ENCODE measurements at regions not wholly inside any gene's neighbourhood (a gene's known extent, or its start where the extent isn't known, plus 50 kb on each side); places are given as distances from the start of the nearest gene placed in this dataset.

- H3K27me3 ChIP-seq (ENCODE audit: control insufficient read depth, extremely low read depth, insufficient read depth, low read length) = no peaks in the 10 kb centered on the region
- H3K79me2 ChIP-seq (ENCODE audit: control insufficient read depth, insufficient read depth, low read length) = no peaks in the 10 kb centered on the region
- no peak overlapping the region for H3K9ac ChIP-seq (ENCODE audit: control insufficient read depth, extremely low read depth, insufficient read depth, low read length)
- H3K4me2 ChIP-seq (ENCODE audit: control insufficient read depth, extremely low read depth, insufficient read depth, low read depth, low read length) = no peak overlapping the region
- no peaks in the 10 kb centered on the region for H3K36me3 ChIP-seq (ENCODE audit: control insufficient read depth in 2 of 2, extremely low read depth in 1 of 2, insufficient read depth in 2 of 2, low read length in 2 of 2)
- H3K4me1 ChIP-seq (ENCODE audit: control insufficient read depth, extremely low read depth, insufficient read depth, low read length) = peaks cover 20% of the 10 kb centered on the region
- H3K9me1 ChIP-seq (ENCODE audit: control insufficient read depth, extremely low read depth, insufficient read depth, low read length) = no peaks in the 10 kb centered on the region
- H3K9me3 ChIP-seq (ENCODE audit: control insufficient read depth, low read depth, low read length) = no peaks in the 10 kb centered on the region
- DNase-seq (ENCODE audit: low read depth, low spot score) (no peak), FAIRE-seq (no peak)
- no peak overlapping the region for H3K27ac ChIP-seq (ENCODE audit: control insufficient read depth, insufficient read depth, low read length)
- no peak for TF ChIP-seq EZH2 (IDR thresholded peaks at IDR 0.05; ENCODE audit: low read length)
- no peak for TF ChIP-seq CTCF (optimal IDR thresholded peaks at IDR 0.05 in 1 of 3, IDR thresholded peaks at IDR 0.05 in 1 of 3, conservative IDR thresholded peaks at IDR 0.05 in 1 of 3; ENCODE audit: extremely low read depth in 1 of 3, insufficient read depth in 2 of 3, low read length in 3 of 3)
- H4K20me1 ChIP-seq (ENCODE audit: control insufficient read depth, extremely low read depth, insufficient read depth, low read length) = no peaks in the 10 kb centered on the region
- dilution Hi-C loops (cut with MboI; ENCODE audit: extremely low pct_ligation_motif_present, low sequenced_read_pairs) = no loop called here
- no peak overlapping the region for H3K4me3 ChIP-seq (ENCODE audit: control insufficient read depth in 2 of 3, extremely low read depth in 1 of 3, insufficient read depth in 2 of 3, low read depth in 1 of 3, low read length in 3 of 3)
- H2AFZ ChIP-seq (ENCODE audit: control insufficient read depth, low read length) = no peak overlapping the region
These were observed 99.0 kb downstream of the CEBPB start for GRCh38 chr20:50289581-50289980.

GRCh38 chr20:50290112-50290511, 99.5 kb downstream of the CEBPB start:
- no peaks in the 10 kb centered on the region for H3K27me3 ChIP-seq (ENCODE audit: control insufficient read depth, extremely low read depth, insufficient read depth, low read length)
- no peak overlapping the region for H3K9ac ChIP-seq (ENCODE audit: control insufficient read depth, extremely low read depth, insufficient read depth, low read length)
- peaks cover 20% of the 10 kb centered on the region for H3K4me1 ChIP-seq (ENCODE audit: control insufficient read depth, extremely low read depth, insufficient read depth, low read length)
- no peak overlapping the region for H3K4me2 ChIP-seq (ENCODE audit: control insufficient read depth, extremely low read depth, insufficient read depth, low read depth, low read length)
- H3K27ac ChIP-seq (ENCODE audit: control insufficient read depth, insufficient read depth, low read length) = no peak overlapping the region
- DNase-seq (ENCODE audit: low read depth, low spot score) = no peak
- H2AFZ ChIP-seq (ENCODE audit: control insufficient read depth, low read length) = no peak overlapping the region
- no peaks in the 10 kb centered on the region for H3K79me2 ChIP-seq (ENCODE audit: control insufficient read depth, insufficient read depth, low read length)
- dilution Hi-C loops (cut with MboI; ENCODE audit: extremely low pct_ligation_motif_present, low sequenced_read_pairs) = no loop called here
- H3K4me3 ChIP-seq (ENCODE audit: control insufficient read depth in 2 of 3, extremely low read depth in 1 of 3, insufficient read depth in 2 of 3, low read depth in 1 of 3, low read length in 3 of 3) = no peak overlapping the region
- H3K9me3 ChIP-seq (ENCODE audit: control insufficient read depth, low read depth, low read length) = no peaks in the 10 kb centered on the region
- TF ChIP-seq EZH2 (IDR thresholded peaks at IDR 0.05; ENCODE audit: low read length) (no peak), CTCF (optimal IDR thresholded peaks at IDR 0.05 in 1 of 3, IDR thresholded peaks at IDR 0.05 in 1 of 3, conservative IDR thresholded peaks at IDR 0.05 in 1 of 3; ENCODE audit: extremely low read depth in 1 of 3, insufficient read depth in 2 of 3, low read length in 3 of 3) (no peak)
- no peak for FAIRE-seq
- no peaks in the 10 kb centered on the region for H4K20me1 ChIP-seq (ENCODE audit: control insufficient read depth, extremely low read depth, insufficient read depth, low read length)
- no peaks in the 10 kb centered on the region for H3K36me3 ChIP-seq (ENCODE audit: control insufficient read depth in 2 of 2, extremely low read depth in 1 of 2, insufficient read depth in 2 of 2, low read length in 2 of 2)
- no peaks in the 10 kb centered on the region for H3K9me1 ChIP-seq (ENCODE audit: control insufficient read depth, extremely low read depth, insufficient read depth, low read length)

All from keratinocyte (primary cell).